Activated T-cell treated with anti-CD3 and anti-CD28 coated beads, Interleukin-2, amount 50 U/mL, for 48 hours (primary cell): ENCODE measurements at regions not wholly inside any gene's neighbourhood (a gene's known extent, or its start where the extent isn't known, plus 50 kb on each side); places are given as distances from the start of the nearest gene placed in this dataset.

Experiments used
- DNase-seq, 2 experiments: peaks; one replicate each; pipeline ENCODE4 v3.0.0-alpha.2; 2020

DNA sequence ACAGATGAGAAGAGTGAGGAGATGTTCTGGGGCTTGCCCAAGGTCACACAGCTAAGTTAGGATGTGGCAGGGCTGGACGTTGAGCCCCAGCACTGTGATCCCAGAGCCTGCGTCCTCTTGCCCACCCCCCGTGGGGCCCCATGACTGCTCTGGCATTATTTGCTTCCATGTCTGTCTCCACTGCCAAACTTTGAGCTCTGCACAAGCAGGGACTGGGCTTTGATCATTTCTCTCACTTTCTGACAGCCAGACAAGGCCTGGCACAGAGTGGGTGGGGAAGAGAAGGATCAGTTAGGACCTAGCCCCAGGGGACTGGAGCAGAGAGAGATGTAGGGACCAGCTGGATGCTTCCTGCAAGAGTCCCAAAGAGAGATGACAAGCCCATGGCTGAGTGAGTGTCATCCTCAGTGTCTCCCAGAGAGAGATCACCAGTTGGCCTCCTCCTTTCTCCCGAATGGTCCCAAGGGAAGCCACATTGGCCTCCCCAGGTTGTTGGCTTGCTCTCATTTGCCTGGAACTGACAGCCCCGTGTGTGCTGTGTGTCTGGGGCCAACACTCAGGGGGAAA is 126.7 kb upstream of the PWP1 start:
- no peak for DNase-seq

DNA sequence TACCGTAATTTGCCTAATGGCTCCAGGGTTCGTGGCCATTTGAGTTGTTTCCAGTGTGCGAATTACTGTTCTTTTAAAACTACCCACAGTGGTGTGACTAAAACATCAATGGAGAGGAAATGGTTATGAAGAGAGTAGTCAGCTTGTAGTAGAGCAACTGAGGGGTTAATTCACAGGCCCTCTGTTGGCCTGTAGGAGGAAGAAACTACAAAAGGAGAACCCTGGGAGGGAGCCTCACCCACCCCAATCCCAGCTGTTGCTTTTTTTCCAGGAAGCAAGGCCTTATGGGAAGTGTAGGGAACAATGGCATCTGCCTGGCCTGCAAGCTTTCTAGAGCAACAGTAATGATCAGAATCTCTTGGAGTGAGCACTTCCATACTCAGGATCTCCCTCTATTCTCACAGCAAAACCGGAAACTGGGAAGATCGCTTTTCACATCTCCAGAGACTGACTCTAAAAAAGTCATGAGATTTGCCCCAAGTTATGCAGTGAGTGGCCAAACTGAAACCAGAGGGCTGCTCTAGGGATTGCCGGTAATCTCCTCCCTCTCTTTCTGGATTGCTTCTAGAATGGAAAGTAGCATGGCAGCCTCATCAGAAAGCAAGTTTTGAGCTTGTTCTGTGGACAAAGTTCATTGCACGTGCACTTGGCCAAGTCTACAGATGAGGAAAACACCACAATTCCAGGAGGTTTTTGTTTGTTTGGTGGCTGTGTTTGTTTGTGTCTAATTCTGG is 125.3 kb upstream of the PWP1 start:
- no peak for DNase-seq

DNA sequence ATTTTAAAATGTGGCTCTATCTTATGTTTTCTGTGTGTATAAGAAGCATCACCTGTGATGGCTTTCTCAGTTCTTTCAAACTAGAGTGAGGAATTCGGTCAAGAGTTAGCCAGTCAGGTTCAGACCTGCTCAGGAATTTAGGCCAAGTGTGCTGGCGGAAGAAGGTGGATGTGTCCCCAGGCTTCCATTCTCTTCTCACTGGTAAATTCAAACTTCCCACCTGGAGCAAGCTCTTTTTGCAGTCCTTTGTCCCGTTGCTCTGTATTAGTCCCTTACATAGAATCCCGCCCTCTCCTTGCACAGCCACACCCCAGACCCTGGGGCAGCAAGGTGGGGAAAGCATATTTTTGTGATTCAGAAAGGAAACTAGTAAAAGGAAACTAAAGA is 124.7 kb upstream of the PWP1 start:
- DNase-seq = no peak

DNA sequence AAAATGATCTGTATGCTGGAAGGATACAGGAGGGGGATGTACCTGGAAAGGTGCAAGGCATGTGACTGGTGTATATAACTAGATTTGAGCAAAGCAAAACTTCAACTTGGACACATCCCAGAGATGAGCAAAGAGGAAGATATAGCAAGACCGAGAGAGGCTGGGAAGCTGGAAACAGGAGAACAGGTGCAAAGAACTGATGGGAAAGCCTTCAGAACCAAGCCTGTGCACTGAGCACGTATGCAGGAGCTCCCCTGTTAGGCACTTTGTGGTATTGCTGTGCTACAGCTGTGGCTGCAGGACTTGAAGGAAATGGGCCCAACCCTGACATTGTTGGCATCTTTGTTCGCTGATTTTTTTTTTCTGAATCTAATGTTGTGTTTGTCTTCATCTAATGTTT is 120.7 kb upstream of the PWP1 start:
- DNase-seq = no peak

DNA sequence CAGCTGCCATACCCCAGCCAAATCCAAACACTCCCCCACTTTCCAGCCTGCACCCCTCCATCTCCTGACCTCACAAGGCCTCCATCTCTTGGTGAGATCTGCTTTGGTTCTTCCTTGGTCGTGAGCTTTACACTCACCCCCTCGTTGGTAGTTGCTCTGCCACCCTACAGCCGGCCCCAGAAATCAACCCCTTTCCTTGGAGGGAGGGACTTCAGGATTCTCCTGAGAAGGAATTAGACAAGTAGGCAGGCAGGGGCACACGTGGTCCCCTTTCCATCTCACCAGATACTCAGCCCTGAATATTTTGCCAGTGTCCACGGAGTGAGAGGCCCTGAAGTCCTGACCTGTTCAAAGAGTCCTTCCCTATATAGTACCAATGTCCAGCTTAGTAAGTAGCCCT is 120.0 kb upstream of the PWP1 start:
- DNase-seq = no peak

DNA sequence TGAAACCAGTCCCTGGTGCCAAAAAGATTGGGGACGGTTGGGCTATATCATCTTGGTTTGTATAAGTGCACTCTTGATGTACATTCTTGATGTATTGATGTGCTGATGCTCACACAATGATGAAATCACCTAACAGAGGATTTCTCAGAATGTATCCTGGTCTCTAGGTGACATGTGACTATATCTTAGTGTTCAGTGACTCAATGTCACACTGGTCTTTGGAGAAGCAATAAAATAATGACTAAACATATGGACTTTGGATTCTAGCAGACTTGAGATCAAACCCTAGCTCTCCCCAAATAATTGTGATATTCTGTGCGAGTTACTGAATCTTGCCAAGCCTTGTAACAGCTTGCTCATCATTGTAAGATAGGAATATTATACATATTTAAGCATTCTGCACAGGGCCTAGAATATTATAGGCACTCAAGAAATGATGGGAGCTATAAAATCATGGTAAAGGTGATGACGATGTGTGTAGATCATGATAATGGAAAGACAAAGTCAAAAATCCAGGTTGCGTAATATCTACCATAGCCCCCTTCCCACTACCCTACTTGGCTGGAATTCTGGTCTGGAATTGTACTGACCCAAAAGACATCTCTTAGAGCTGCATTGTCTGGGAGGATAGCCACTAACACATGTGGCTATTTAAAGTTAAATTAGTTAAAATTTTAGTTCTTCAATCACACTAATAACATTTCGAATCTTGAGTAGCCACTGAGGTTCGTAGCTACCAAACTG is 117.6 kb upstream of the PWP1 start:
- no peak for DNase-seq

DNA sequence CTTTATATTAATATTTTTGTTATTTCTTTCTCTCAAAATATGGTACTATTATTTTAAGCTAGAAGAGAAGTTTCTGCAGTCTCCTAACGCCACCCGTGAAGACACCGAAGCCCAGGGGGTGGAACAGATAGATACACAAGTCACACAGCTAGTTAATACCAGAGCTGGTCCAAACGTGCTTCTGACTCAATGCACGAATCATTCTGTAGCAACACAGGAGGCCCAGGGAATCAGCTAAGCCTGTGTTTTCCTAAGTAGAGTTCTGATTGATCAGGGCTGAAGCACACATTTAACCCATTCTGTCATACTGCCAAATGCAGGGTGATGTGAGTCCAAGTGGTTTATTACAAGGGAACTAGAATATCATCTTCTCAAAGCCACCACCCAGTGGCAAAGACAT is 116.9 kb upstream of the PWP1 start:
- no peak for DNase-seq

DNA sequence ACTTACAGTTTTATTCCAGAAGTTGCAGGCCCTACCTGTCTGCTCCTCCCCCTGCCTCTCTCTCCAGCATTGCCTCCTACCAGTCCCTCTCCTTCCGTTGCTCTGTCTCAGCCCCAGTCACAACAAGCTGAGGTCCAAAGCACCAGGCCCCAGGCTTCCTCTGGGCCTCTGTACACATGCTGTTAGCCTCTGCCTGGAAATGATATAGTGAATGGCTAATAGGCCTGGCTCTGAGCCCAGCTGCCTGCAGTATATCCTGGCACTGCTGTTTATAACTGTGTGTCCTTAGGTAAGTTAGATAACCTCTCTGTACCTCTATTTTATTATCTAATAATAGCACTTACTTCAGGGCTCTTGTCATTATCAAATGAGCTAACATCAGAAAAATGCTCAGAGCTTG is 114.9 kb upstream of the PWP1 start:
- no peak for DNase-seq

DNA sequence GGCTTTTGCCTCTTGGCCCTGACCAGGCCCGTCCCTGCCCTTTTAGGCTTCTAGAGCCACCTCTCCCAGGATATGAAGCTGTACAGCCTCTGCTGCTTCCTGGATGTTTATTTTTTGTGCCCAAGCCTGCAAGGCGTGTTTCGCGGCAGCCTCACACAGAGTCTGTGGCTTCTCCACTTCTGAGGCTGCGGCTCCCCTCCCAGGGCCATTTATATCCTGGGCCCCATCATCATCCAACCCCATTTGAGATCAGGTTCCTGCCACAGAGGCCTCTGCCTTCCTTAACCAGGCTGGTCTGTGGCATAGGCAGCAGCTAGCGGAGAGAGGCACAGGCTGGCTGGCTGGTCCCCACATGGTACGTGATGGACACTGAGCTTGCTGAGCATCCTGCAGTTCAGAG is 114.1 kb upstream of the PWP1 start:
- no peak for DNase-seq

DNA sequence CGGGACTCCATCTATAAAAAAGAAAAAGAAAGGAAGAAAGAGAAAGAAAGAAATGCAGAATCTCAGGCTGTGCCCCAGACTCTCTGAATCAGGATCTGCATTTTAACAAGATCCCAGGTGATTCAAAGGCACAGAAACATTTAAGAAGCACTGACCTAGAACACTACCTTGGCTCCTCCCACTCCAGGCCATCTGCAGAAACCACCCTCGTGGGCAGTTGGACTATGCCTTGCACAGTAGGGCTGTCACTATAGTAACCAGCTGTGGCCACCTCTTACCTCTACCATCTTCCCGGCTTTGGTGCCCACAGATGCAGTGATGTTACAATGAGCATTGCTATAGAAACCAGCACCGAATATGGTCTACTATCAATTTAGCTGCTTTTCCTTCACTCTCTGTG is 110.9 kb upstream of the PWP1 start:
- DNase-seq = no peak

DNA sequence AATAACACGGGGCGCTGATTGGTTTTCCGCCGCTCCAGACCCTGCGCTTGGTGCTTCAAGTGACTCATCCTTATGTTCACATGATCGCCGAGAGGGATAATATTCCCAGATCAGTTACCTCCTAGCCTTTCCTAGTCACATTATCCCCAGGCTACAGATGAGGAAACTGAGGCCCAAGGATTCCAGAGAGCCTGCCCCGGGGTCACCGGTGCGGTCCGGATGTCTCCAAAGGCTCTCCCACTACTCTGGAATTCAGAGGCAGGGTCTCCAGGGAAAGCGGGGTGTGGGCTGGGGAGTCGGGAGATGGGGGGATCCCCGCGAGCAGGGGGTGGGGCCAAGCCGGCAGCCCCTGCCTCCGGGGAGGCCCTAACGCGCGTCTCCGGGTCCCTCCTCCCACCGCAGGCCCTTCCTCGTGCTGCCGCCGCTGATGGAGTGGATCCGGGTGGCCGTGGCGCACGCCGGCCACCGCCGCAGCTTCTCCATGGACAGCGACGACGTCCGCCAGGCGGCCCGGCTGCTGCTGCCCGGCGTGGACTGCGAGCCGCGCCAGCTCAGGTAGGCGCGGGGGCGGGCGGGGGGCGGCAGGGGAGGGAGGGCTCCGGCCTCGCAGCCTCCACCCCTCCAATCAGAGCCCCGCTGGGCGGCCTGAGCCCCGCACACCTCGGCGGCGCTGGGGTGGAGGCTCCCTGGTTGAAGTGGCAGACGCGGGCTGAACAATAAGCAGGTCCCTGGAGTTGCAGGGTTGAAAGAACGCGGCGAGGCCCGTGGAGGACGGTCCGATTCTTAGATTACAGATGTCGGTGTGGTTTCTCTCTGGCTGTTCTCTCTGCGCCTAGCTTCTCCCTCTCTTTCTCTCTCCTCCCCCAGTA is 104.6 kb upstream of the PWP1 start:
- no peak for DNase-seq

DNA sequence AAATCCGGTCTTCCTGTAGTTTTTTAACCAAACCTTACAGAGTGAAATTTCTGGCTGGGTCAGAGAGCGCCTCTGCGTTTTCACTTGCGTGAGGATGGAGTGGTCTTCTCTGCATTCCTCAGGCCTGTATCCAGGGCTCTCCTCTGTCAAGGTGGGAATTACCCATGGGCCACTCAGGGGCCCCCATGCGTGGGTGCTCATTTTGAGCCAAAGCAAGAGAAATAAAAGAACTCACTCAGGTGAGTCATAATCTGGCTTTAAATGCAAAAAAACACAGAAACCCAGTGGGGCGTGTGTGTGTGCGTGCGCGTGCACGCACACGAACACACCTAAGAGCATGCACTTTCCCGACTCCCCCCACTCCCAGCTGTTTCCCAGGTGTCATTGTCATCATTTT is 104.0 kb upstream of the PWP1 start:
- no peak for DNase-seq

DNA sequence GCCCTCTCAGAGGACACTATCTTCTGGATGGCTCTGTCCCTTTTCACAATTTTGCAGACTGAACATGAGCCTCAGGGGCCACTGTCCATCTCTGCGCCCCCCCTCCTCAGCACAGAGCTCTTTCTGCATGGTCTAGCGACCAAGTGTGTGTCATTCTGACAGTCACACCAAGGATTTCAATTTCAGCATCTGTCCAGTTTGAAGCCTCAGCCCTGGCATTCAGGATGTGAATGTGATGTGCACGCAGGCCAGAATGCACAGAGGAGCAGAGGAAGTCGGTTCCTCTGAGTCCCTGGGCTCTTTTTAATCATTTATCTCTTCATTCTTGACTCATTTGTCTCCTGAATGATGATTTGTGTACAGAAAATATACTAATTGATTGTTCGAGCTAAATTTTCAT is 102.0 kb upstream of the PWP1 start:
- no peak for DNase-seq

DNA sequence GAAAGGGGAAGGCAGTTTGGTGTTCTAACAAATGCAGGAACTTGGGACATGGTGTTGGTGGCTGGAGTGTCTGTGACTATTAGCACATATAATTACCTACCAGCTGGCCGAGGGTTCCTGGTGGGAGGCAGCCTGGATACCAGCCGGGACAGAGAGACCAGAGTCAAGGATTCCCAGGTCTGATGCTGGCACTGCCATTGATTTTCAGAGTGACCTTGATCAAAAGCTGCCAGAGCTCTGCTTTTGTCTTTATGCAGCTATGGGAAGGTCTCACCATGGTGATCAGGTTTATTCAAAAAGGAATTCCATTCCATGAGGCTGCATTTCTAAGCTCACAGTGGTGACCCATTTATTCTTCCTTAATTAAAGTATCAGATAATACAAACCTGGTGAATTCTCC is 101.0 kb upstream of the PWP1 start:
- no peak for DNase-seq

DNA sequence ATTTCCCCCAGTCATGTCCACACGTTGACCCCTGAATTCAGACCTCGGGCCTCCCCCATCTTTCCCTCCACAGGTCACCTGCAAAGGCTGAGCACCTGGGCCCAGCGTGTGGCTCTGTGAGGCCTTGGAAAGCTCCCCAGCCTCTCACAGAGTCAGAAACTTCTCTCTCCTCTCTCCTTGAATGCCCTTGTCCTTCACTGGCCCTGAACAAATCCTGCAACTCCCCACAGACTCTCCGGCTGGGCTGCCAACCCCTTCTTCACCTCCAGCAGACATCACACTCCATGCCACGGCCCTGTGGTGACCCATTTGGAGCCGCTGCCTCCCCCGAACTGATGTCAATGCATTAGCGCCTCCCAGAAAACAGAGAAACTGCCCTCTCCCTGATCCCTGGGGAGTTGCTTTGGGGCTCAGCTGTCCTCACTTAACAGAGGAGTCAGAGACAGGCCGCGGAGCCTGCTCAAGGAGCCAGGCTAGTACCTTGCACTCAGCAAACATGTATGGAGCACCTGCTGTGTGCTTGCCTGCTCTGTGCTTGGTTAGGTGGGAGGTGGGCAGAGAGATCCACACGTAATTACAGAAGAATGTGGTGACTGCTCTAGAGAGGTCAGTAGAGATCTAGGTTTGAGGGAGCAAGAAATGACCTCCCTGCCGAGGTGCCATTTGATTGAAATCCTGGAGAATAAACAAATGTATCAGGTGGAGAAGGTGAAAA is 99.2 kb upstream of the PWP1 start:
- DNase-seq = no peak

DNA sequence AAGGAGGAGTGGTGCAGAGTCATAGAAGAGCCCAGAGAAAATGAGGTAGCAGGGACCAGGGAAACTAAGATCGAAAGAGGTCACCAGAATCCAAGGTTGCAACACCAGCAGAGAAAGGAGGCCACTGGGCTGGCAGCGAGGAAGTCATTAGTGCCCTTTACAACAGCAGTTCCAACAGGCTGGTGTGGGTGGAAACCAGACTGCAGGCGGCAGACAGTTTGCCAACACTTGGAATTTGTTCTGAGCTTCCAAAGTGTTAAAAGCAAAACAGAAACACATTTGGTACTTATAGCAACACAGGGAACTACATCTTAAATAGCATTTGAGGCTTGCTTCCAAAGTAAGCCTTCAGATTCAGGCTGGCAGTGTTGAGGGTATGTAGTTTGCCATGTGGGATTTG is 95.2 kb upstream of the PWP1 start:
- no peak for DNase-seq

DNA sequence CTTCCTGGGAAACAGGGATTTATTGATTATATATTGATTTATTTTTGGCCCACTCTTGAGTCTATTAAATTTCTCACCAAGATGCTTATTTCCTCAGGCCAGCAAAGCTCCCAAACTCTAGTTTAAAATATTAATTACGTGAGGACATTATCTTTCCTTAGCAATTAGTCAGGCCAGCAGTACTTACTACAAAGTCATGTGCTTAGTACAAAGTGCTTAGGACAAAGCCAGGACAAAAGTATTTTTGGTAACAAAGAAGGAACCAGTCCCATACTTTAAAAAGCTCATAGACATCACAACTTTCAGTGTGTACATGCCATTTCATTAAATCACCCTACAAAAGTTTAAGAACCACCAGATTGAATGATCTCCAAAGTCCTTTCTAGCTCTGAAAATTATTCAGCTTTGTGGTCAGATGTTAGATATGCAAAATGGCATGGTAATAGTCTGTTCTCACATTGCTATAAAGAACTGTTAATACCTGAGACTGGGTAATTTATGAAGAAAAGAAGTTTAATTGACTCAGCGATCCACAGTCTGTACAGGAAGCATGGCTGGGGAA is 94.7 kb upstream of the PWP1 start:
- DNase-seq = no peak

DNA sequence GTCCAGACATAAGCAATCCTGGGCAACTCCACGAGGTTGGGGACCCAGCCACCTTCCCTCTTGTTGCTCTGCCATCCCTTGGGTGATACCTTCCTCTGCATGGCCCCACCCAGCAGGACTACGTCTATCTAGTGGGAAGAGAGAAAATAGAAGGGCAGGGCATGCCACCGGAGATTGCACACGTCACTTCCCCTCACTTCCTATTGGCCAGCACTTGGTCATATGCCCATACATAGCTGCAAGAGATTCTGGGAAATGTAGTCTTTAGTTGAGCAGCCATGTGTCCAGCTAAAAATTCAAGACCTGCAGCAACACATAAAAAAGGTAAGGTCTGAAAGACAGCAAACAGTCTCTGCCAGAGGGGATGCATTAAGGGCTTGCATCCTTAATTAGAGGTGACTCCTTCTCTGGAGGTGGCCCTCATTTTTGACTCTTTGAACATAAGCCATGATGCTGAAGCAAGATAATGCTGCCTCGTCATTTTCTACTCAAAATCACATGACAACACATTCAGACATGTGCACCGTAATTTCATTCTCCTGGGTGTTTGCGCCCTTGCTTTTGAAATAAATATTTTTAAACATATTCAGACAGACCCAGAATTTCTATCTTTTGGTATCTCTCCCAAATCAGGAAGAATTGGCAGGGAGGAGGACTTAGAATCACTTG is 91.8 kb upstream of the PWP1 start:
- no peak for DNase-seq

DNA sequence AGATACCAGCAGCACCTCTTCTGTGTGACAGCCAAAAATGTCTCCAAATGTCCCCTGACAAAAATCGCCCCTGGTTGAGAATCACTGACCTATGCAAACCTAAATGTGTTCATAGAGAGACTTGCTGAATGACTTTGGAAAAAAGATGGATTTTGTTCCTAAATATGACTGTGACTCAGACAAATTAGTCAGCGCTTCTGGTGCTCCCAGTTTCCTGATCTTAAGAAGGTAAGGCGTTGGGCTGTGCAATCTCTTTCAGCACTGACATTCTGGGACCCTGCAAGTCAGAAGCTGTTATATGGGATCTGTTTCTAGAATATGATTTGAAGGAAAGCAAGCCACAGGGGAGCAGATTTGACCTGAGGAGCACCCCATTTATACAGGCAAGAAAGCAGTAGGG is 90.6 kb upstream of the PWP1 start:
- no peak for DNase-seq

DNA sequence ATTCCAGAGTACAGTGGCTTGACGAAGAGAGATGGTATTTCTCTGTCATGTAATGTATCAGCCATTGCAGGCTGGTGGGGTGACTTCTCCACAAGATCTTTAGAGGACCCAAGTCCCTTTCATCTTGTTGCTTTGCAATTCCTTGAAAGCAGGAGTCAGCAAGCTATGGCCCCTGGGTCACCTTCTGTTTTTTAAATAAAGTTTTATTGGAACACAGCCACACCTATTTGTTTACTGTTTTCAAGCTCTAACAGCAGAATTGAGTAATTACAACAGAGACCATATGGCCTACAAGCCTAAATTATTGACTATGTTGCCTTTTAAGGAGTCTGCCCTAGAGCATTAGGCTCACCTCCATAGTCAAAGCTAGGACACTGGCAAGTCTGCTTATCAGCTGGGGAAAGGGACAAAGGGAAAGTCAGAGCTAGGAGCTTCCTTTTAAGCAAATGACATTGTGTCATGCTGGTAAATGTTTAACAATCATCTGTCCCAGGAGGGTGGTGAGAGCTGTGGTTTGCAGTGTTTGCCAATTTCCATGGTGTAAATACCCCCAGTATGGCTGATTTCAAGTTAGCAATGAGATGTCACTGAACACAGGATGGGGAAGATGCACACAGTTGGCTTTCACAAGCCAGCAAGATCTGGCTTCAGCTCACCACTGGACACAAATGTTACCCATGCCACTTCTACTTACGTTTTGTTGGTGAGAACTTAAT is 87.7 kb upstream of the PWP1 start:
- DNase-seq = no peak

DNA sequence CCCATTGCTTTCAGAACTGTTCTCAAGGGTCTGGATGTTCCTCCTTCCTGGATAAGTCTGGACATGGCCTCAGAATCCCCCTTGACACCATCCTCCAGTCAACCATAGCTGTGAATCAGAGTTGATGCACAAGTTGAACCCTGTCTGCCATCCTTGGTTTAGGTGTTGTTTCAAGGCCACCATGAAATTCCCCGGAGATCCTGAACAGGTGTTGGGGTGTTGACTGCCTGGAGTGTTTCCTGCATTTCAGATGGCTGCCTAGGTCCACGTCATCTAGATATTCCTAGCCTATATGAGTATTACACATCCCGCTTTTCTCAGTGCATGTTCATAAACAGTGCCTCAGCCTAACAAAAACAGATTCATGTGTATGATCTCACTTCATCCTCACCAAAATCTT is 86.7 kb upstream of the PWP1 start:
- DNase-seq = no peak
